MG63 (cell line): ENCODE measurements at regions not wholly inside any gene's neighbourhood (a gene's known extent, or its start where the extent isn't known, plus 50 kb on each side); places are given as distances from the start of the nearest gene placed in this dataset.

Experiments
- DNase-seq: peaks from one replicate; pipeline ENCODE4 v3.0.0-alpha.2; 2020
- H3K27me3 ChIP-seq: fragments of 250-450 bp; sonication (Bioruptor Pico); 2 replicates; pipeline ENCODE4 v1.5.1; 2020; ENCODE audit warnings: mild to moderate bottlenecking, moderate library complexity
- H3K36me3 ChIP-seq: fragments of 250-450 bp; sonication (Bioruptor Pico); 2 replicates; pipeline ENCODE4 v1.5.1; 2020; ENCODE audit warnings: mild to moderate bottlenecking, moderate library complexity
- H3K4me3 ChIP-seq: fragments of 250-450 bp; sonication (Bioruptor Pico); 2 replicates; pipeline ENCODE4 v1.5.1; 2020; ENCODE audit warnings: mild to moderate bottlenecking, moderate library complexity
- H3K9me3 ChIP-seq: fragments of 250-450 bp; sonication (Bioruptor Pico); 2 replicates; pipeline ENCODE4 v1.5.1; 2020; ENCODE audit warnings: mild to moderate bottlenecking, moderate library complexity

GRCh38 chr20:7275645-7276237 is 508.3 kb downstream of the BMP2 start:
- Histone ChIP-seq H3K36me3 (no peaks in the 10 kb centered on the region), H3K9me3 (no peaks in the 10 kb centered on the region), H3K4me3 (no peak overlapping the region), H3K27me3 (no peaks in the 10 kb centered on the region)
- no peak for DNase-seq

- Histone ChIP-seq H3K9me3 (no peaks in the 10 kb centered on the region), H3K4me3 (no peak overlapping the region), H3K36me3 (no peaks in the 10 kb centered on the region), H3K27me3 (no peaks in the 10 kb centered on the region)
- peak; percentile 36 for DNase-seq
Observed at GRCh38 chr20:7285918-7286556, 518.6 kb downstream of the BMP2 start.

GRCh38 chr20:7291323-7291943 is 523.9 kb downstream of the BMP2 start:
- no peaks in the 10 kb centered on the region for H3K27me3 ChIP-seq
- H3K4me3 ChIP-seq: no peak overlapping the region
- no peaks in the 10 kb centered on the region for H3K36me3 ChIP-seq
- H3K9me3 ChIP-seq: no peaks in the 10 kb centered on the region
- no peak for DNase-seq

- Histone ChIP-seq H3K27me3 (no peaks in the 10 kb centered on the region), H3K9me3 (no peaks in the 10 kb centered on the region), H3K36me3 (no peaks in the 10 kb centered on the region), H3K4me3 (no peak overlapping the region)
- DNase-seq: no peak
Observed at GRCh38 chr20:7291946-7292345, 524.5 kb downstream of the BMP2 start.

- Histone ChIP-seq H3K27me3 (no peaks in the 10 kb centered on the region), H3K36me3 (no peaks in the 10 kb centered on the region), H3K9me3 (no peaks in the 10 kb centered on the region), H3K4me3 (no peak overlapping the region)
- no peak for DNase-seq
Observed at GRCh38 chr20:7294816-7295360, 527.4 kb downstream of the BMP2 start.

- Histone ChIP-seq H3K4me3 (no peak overlapping the region), H3K9me3 (no peaks in the 10 kb centered on the region), H3K36me3 (no peaks in the 10 kb centered on the region), H3K27me3 (no peaks in the 10 kb centered on the region)
- DNase-seq: no peak
Observed at GRCh38 chr20:7301807-7302206, 534.3 kb downstream of the BMP2 start.

GRCh38 chr20:7302250-7302649 is 534.8 kb downstream of the BMP2 start:
- no peaks in the 10 kb centered on the region for H3K27me3 ChIP-seq
- H3K36me3 ChIP-seq: no peaks in the 10 kb centered on the region
- DNase-seq: no peak
- no peak overlapping the region for H3K4me3 ChIP-seq
- H3K9me3 ChIP-seq: no peaks in the 10 kb centered on the region

GRCh38 chr20:7305976-7306375 is 538.5 kb downstream of the BMP2 start:
- Histone ChIP-seq H3K27me3 (no peaks in the 10 kb centered on the region), H3K9me3 (no peaks in the 10 kb centered on the region), H3K36me3 (no peaks in the 10 kb centered on the region), H3K4me3 (no peak overlapping the region)
- no peak for DNase-seq

GRCh38 chr20:7308163-7308562 is 540.7 kb downstream of the BMP2 start:
- Histone ChIP-seq H3K36me3 (no peaks in the 10 kb centered on the region), H3K9me3 (no peaks in the 10 kb centered on the region)
- no peak for DNase-seq

GRCh38 chr20:7313047-7313446 is 545.6 kb downstream of the BMP2 start:
- no peak for DNase-seq
- no peaks in the 10 kb centered on the region for H3K9me3 ChIP-seq
- H3K4me3 ChIP-seq: no peak overlapping the region
- no peaks in the 10 kb centered on the region for H3K27me3 ChIP-seq
- H3K36me3 ChIP-seq: no peaks in the 10 kb centered on the region

More at GRCh38 chr20:7308163-7308562, 540.7 kb downstream of the BMP2 start:
- Histone ChIP-seq H3K4me3 (no peak overlapping the region), H3K27me3 (no peaks in the 10 kb centered on the region)

GRCh38 chr20:7323957-7324356 is 556.5 kb downstream of the BMP2 start:
- DNase-seq: no peak
- no peaks in the 10 kb centered on the region for H3K36me3 ChIP-seq
- no peaks in the 10 kb centered on the region for H3K9me3 ChIP-seq
- H3K27me3 ChIP-seq: no peaks in the 10 kb centered on the region
- no peak overlapping the region for H3K4me3 ChIP-seq

GRCh38 chr20:7327810-7328209 is 560.3 kb downstream of the BMP2 start:
- H3K27me3 ChIP-seq: no peaks in the 10 kb centered on the region
- no peaks in the 10 kb centered on the region for H3K36me3 ChIP-seq
- no peak for DNase-seq
- no peak overlapping the region for H3K4me3 ChIP-seq
- no peaks in the 10 kb centered on the region for H3K9me3 ChIP-seq

GRCh38 chr20:7330850-7331249 is 563.4 kb downstream of the BMP2 start:
- H3K4me3 ChIP-seq: no peak overlapping the region
- H3K27me3 ChIP-seq: no peaks in the 10 kb centered on the region
- H3K9me3 ChIP-seq: no peaks in the 10 kb centered on the region
- DNase-seq: no peak
- H3K36me3 ChIP-seq: no peaks in the 10 kb centered on the region

GRCh38 chr20:7332169-7332568 is 564.7 kb downstream of the BMP2 start:
- H3K27me3 ChIP-seq: no peaks in the 10 kb centered on the region
- no peak for DNase-seq
- H3K4me3 ChIP-seq: no peak overlapping the region

GRCh38 chr20:7333841-7334240 is 566.4 kb downstream of the BMP2 start:
- Histone ChIP-seq H3K27me3 (no peaks in the 10 kb centered on the region), H3K9me3 (no peaks in the 10 kb centered on the region), H3K36me3 (no peaks in the 10 kb centered on the region), H3K4me3 (no peak overlapping the region)
- no peak for DNase-seq

More at GRCh38 chr20:7332169-7332568, 564.7 kb downstream of the BMP2 start:
- Histone ChIP-seq H3K9me3 (no peaks in the 10 kb centered on the region), H3K36me3 (no peaks in the 10 kb centered on the region)

- Histone ChIP-seq H3K9me3 (no peaks in the 10 kb centered on the region), H3K27me3 (no peaks in the 10 kb centered on the region), H3K36me3 (no peaks in the 10 kb centered on the region), H3K4me3 (no peak overlapping the region)
- DNase-seq: no peak
Observed at GRCh38 chr20:7346026-7346425, 578.5 kb downstream of the BMP2 start.

GRCh38 chr20:7346562-7346961 is 579.1 kb downstream of the BMP2 start:
- H3K36me3 ChIP-seq: no peaks in the 10 kb centered on the region
- no peaks in the 10 kb centered on the region for H3K9me3 ChIP-seq
- H3K27me3 ChIP-seq: no peaks in the 10 kb centered on the region
- peak; percentile 5 for DNase-seq
- H3K4me3 ChIP-seq: no peak overlapping the region

- Histone ChIP-seq H3K4me3 (no peak overlapping the region), H3K27me3 (no peaks in the 10 kb centered on the region), H3K9me3 (no peaks in the 10 kb centered on the region), H3K36me3 (no peaks in the 10 kb centered on the region)
- no peak for DNase-seq
Observed at GRCh38 chr20:7347409-7347808, 579.9 kb downstream of the BMP2 start.
